Fibroblast of the conjunctiva (primary cell): ENCODE measurements at regions not wholly inside any gene's neighbourhood (a gene's known extent, or its start where the extent isn't known, plus 50 kb on each side); places are given as distances from the start of the nearest gene placed in this dataset.

ENCODE experiments used
- DNase-seq: peaks from one replicate; pipeline ENCODE4 v3.0.0-alpha.2; 2010; ENCODE audit warnings: low read depth

- DNase-seq: no peak
Observed at GRCh38 chr6:113805811-113806495, 51.2 kb upstream of the MARCKS start.
